Parathyroid adenoma (tissue), 2 donors: ENCODE measurements at regions not wholly inside any gene's neighbourhood (a gene's known extent, or its start where the extent isn't known, plus 50 kb on each side); places are given as distances from the start of the nearest gene placed in this dataset.

ENCODE experiments used
- H2AFZ ChIP-seq: fragments of 300-600 bp; sonication (generic); one replicate; pipeline ENCODE4 v1.7.0; 2017; ENCODE audit warnings: antibody characterized with exemption, mild to moderate bottlenecking
- H3K27ac ChIP-seq: fragments of 300-600 bp; sonication (generic); one replicate; pipeline ENCODE4 v1.7.0; 2017
- H3K27me3 ChIP-seq: fragments of 300-600 bp; sonication (generic); one replicate; pipeline ENCODE4 v1.7.0; 2017; ENCODE audit warnings: low read length; ENCODE audit not compliant: control insufficient read depth, insufficient read depth
- H3K36me3 ChIP-seq: fragments of 300-600 bp; sonication (generic); one replicate; pipeline ENCODE4 v1.7.0; 2017; ENCODE audit warnings: low read length; ENCODE audit not compliant: control insufficient read depth, insufficient read depth
- H3K4me1 ChIP-seq: fragments of 300-600 bp; sonication (generic); one replicate; pipeline ENCODE4 v1.7.0; 2017; ENCODE audit warnings: control low read depth
- H3K4me2 ChIP-seq: fragments of 300-600 bp; sonication (generic); one replicate; pipeline ENCODE4 v1.7.0; 2017; ENCODE audit warnings: low read length
- H3K4me3 ChIP-seq: fragments of 300-600 bp; sonication (generic); one replicate; pipeline ENCODE4 v1.7.0; 2017; ENCODE audit warnings: low read depth, low read length
- H3K79me2 ChIP-seq: fragments of 300-600 bp; sonication (generic); one replicate; pipeline ENCODE4 v1.7.0; 2017; ENCODE audit warnings: control low read depth
- H3K9ac ChIP-seq: fragments of 300-600 bp; sonication (generic); one replicate; pipeline ENCODE4 v1.7.0; 2017; ENCODE audit warnings: mild to moderate bottlenecking
- H3K9me3 ChIP-seq: fragments of 300-600 bp; sonication (generic); one replicate; pipeline ENCODE4 v1.7.0; 2017; ENCODE audit warnings: low read length; ENCODE audit not compliant: control insufficient read depth
- CTCF ChIP-seq: fragments of 300-600 bp; sonication (generic); IDR thresholded peaks from one replicate; pipeline ENCODE4 v1.7.0; 2017; ENCODE audit warnings: antibody characterized with exemption, mild to moderate bottlenecking
- donor health status: primary hyperparathyroidism.

GRCh38 chr3:150330174-150330573, 77.9 kb upstream of the TSC22D2 start:
- no peaks in the 10 kb centered on the region for H3K79me2 ChIP-seq
- H3K27me3 ChIP-seq: no peaks in the 10 kb centered on the region
- no peaks in the 10 kb centered on the region for H3K36me3 ChIP-seq
- no peak overlapping the region for H2AFZ ChIP-seq
- H3K9ac ChIP-seq: no peak overlapping the region
- no peak overlapping the region for H3K4me3 ChIP-seq
- H3K4me1 ChIP-seq: no peaks in the 10 kb centered on the region
- no peak for TF ChIP-seq CTCF
- H3K9me3 ChIP-seq: no peaks in the 10 kb centered on the region
- no peak overlapping the region for H3K27ac ChIP-seq
- no peak overlapping the region for H3K4me2 ChIP-seq

GRCh38 chr3:150329408-150329807, 78.7 kb upstream of the TSC22D2 start:
- no peak for TF ChIP-seq CTCF
- H3K9ac ChIP-seq: no peak overlapping the region
- H3K4me1 ChIP-seq: no peaks in the 10 kb centered on the region
- no peak overlapping the region for H3K4me2 ChIP-seq
- no peak overlapping the region for H3K4me3 ChIP-seq
- no peaks in the 10 kb centered on the region for H3K27me3 ChIP-seq
- H3K27ac ChIP-seq: no peak overlapping the region
- H3K79me2 ChIP-seq: no peaks in the 10 kb centered on the region
- H3K36me3 ChIP-seq: no peaks in the 10 kb centered on the region
- H2AFZ ChIP-seq: no peak overlapping the region
- H3K9me3 ChIP-seq: no peaks in the 10 kb centered on the region

DNA sequence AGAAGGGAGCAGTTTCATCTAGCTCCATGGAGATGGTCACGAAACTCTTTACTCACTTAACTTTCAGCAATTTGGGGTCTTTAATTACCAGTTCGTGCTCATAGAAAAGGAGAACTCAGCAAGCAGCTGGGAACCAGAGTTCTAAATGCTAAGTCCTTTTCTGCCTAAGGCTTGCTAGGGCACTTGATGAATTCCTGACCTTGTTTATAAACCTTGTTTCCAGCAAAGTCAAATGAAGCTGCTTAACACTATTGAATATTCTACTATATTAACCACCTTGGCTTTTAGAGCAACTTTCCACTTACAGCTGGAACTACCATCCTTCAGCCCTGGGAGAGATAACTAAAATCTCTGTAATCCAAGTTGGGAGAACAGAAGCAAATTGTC, 79.5 kb upstream of the TSC22D2 start:
- Histone ChIP-seq H3K4me1 (no peaks in the 10 kb centered on the region), H3K4me2 (no peak overlapping the region), H3K9me3 (no peaks in the 10 kb centered on the region), H3K4me3 (no peak overlapping the region), H3K79me2 (no peaks in the 10 kb centered on the region), H3K9ac (no peak overlapping the region), H2AFZ (no peak overlapping the region), H3K27ac (no peak overlapping the region), H3K27me3 (no peaks in the 10 kb centered on the region), H3K36me3 (no peaks in the 10 kb centered on the region)
- no peak for TF ChIP-seq CTCF

DNA sequence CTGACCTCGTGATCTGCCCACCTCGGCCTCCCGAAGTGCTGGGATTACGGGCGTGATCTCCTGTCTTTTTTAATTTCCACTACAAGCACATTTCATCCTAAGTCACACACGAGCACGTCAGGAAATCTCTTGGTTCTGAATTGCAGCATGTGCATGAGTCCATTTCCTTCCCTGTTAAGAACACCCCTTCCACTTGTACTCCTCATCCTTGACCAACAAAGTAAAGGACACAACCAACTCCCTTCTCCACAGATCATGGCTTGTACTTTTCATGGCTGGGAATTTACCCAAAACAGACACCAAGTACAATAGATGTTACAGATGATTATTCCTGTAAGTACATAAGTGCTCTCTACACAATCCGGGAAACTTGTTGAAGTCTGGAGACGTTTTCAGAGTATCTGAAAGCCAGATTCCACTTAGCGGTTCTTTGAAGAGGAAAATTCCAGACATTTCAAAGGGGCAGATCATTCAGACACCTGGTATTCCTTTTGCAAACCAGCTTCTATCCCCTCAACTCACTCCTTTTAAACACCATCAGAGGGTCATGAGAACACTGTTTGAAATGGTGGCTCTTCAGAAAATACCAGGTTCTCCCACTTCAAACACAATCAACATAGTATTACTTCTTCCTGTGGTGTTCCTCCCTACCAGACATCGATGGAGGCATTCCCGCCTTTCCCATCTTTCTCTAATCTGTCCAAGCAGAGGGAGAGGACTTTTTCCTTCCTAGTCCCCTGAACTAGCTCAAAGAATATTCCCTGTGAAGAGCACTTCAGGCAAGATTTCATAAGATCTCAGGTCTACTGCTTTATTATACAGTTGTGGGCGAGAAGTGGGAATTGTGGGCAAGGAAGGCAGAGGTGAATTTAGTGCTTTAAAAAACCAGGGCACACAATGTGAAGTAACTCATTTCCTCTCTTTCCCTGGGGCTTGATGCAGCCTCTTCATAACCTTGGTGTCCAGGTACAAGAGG, 80.1 kb upstream of the TSC22D2 start:
- H3K27me3 ChIP-seq: no peaks in the 10 kb centered on the region
- H3K27ac ChIP-seq: no peak overlapping the region
- no peak overlapping the region for H3K9ac ChIP-seq
- no peaks in the 10 kb centered on the region for H3K79me2 ChIP-seq
- H3K4me1 ChIP-seq: no peaks in the 10 kb centered on the region
- no peak for TF ChIP-seq CTCF
- H3K9me3 ChIP-seq: no peaks in the 10 kb centered on the region
- no peak overlapping the region for H2AFZ ChIP-seq
- no peaks in the 10 kb centered on the region for H3K36me3 ChIP-seq
- H3K4me3 ChIP-seq: no peak overlapping the region
- no peak overlapping the region for H3K4me2 ChIP-seq

DNA sequence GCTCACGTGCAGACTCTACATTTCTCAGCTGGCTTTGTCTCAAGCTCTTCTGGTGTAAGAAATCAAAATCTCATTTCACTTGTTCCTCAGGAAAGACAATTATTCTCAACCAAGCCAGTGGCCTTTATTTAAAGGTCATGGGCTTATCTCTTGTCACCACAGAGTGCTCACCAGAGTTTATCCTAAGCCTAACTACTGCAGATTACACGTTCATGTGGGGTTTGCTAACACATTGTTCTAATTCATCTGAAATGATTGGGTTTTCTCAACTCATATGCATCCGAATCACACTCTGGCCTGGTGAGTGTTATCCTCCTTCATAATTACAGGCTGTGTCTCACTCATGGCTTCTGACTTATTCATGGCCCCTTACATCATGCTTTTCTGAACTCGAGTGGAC, 83.3 kb upstream of the TSC22D2 start:
- H3K4me2 ChIP-seq: no peak overlapping the region
- H3K36me3 ChIP-seq: no peaks in the 10 kb centered on the region
- H3K4me1 ChIP-seq: no peaks in the 10 kb centered on the region
- no peaks in the 10 kb centered on the region for H3K79me2 ChIP-seq
- no peaks in the 10 kb centered on the region for H3K27me3 ChIP-seq
- no peak overlapping the region for H2AFZ ChIP-seq
- H3K9me3 ChIP-seq: no peaks in the 10 kb centered on the region
- H3K9ac ChIP-seq: no peak overlapping the region
- H3K27ac ChIP-seq: no peak overlapping the region
- TF ChIP-seq CTCF: no peak
- H3K4me3 ChIP-seq: no peak overlapping the region
